Astrocyte (in vitro differentiated cells and primary cell): ENCODE measurements at regions not wholly inside any gene's neighbourhood (a gene's known extent, or its start where the extent isn't known, plus 50 kb on each side); places are given as distances from the start of the nearest gene placed in this dataset.
A peak's percentile ranks its signal among the peaks of the same experiment; 100 is the strongest.

Experiments
- DNase-seq: peaks from one replicate; pipeline ENCODE4 v3.0.0-alpha.2; 2010; ENCODE audit warnings: low read depth
- FAIRE-seq: peaks from 2 replicates; lab custom pipeline; 2011; peaks lifted over from hg19 to GRCh38; lab: Jason Lieb, UNC
- H2AFZ ChIP-seq: 2 replicates; pipeline ENCODE4 v1.6.0; 2012; ENCODE audit warnings: low read depth, low read length, inconsistent platforms
- H3K27ac ChIP-seq: 2 replicates; pipeline ENCODE4 v1.5.1; 2011; ENCODE audit warnings: low read depth, low read length, inconsistent platforms
- H3K27me3 ChIP-seq: 2 replicates; pipeline ENCODE4 v1.6.0; 2011; ENCODE audit warnings: low read length, inconsistent platforms; ENCODE audit not compliant: insufficient read depth
- H3K36me3 ChIP-seq: 2 replicates; pipeline ENCODE4 v1.5.1; 2011; ENCODE audit warnings: low read length, inconsistent platforms; ENCODE audit not compliant: insufficient read depth
- H3K4me1 ChIP-seq: 2 replicates; pipeline ENCODE4 v1.5.1; 2011; ENCODE audit warnings: low read length, inconsistent platforms; ENCODE audit not compliant: insufficient read depth
- H3K4me2 ChIP-seq: 2 replicates; pipeline ENCODE4 v1.6.0; 2012; ENCODE audit warnings: low read length, inconsistent platforms
- H3K4me3 ChIP-seq: 2 replicates; pipeline ENCODE4 v1.5.1; 2011; ENCODE audit warnings: low read depth, mild to moderate bottlenecking, low read length, inconsistent platforms; ENCODE audit not compliant: insufficient read depth
- H3K79me2 ChIP-seq: 2 replicates; pipeline ENCODE4 v1.6.0; 2012; ENCODE audit warnings: mild to moderate bottlenecking, low read length, inconsistent platforms; ENCODE audit not compliant: insufficient read depth
- H3K9ac ChIP-seq: 2 replicates; pipeline ENCODE4 v1.6.0; 2012; ENCODE audit warnings: mild to moderate bottlenecking, low read length, inconsistent platforms
- H3K9me3 ChIP-seq: 2 replicates; pipeline ENCODE4 v1.5.1; 2012; ENCODE audit warnings: low read depth, mild to moderate bottlenecking, low read length, inconsistent platforms; ENCODE audit not compliant: insufficient read depth
- H4K20me1 ChIP-seq: 2 replicates; pipeline ENCODE4 v1.6.0; 2012; ENCODE audit warnings: low read length, inconsistent platforms; ENCODE audit not compliant: insufficient read depth
- H3K27ac Mint-ChIP-seq: one replicate; pipeline ENCODE4 v1.8.0; 2021; ENCODE audit warnings: mild to moderate bottlenecking, mixed read lengths; ENCODE audit not compliant: unreplicated experiment
- H3K27me3 Mint-ChIP-seq: one replicate; pipeline ENCODE4 v1.8.0; 2021; ENCODE audit warnings: low read depth, mixed read lengths; ENCODE audit not compliant: unreplicated experiment
- H3K36me3 Mint-ChIP-seq: one replicate; pipeline ENCODE4 v1.8.0; 2021; ENCODE audit warnings: low read depth, mixed read lengths; ENCODE audit not compliant: unreplicated experiment
- H3K4me1 Mint-ChIP-seq: one replicate; pipeline ENCODE4 v1.8.0; 2021; ENCODE audit warnings: low read depth, mixed read lengths; ENCODE audit not compliant: unreplicated experiment
- H3K4me3 Mint-ChIP-seq: one replicate; pipeline ENCODE4 v1.8.0; 2021; ENCODE audit warnings: mild to moderate bottlenecking, moderate library complexity, mixed read lengths; ENCODE audit not compliant: unreplicated experiment
- H3K9me3 Mint-ChIP-seq: one replicate; pipeline ENCODE4 v1.8.0; 2021; ENCODE audit warnings: mild to moderate bottlenecking, mixed read lengths; ENCODE audit not compliant: unreplicated experiment
- CTCF ChIP-seq: IDR thresholded peaks from 2 replicates; pipeline ENCODE4 v1.5.1; 2011; ENCODE audit warnings: low read depth, mild to moderate bottlenecking, inconsistent platforms, low read length, moderate library complexity; ENCODE audit not compliant: insufficient read depth
- EZH2 ChIP-seq: IDR thresholded peaks from 2 replicates; pipeline ENCODE4 v1.6.1; 2012; ENCODE audit warnings: mild to moderate bottlenecking, low read length, inconsistent platforms; ENCODE audit not compliant: insufficient read depth

GRCh38 chr9:82555031-82555430 is 507.9 kb downstream of the RASEF start:
- no peaks in the 10 kb centered on the region for H3K36me3 ChIP-seq
- H3K9ac ChIP-seq = no peak overlapping the region
- TF ChIP-seq EZH2 (no peak), CTCF (no peak)
- Mint-ChIP-seq H3K27me3 (no peaks in the 10 kb centered on the region), H3K9me3 (no peaks in the 10 kb centered on the region), H3K4me3 (no peak overlapping the region), H3K27ac (no peak overlapping the region), H3K36me3 (no peaks in the 10 kb centered on the region), H3K4me1 (peaks cover 12% of the 10 kb centered on the region)
- H3K4me3 ChIP-seq = no peak overlapping the region
- no peak overlapping the region for H2AFZ ChIP-seq
- H3K79me2 ChIP-seq = no peaks in the 10 kb centered on the region
- no peaks in the 10 kb centered on the region for H3K9me3 ChIP-seq
- H4K20me1 ChIP-seq = no peaks in the 10 kb centered on the region
- H3K4me2 ChIP-seq = no peak overlapping the region
- FAIRE-seq (no peak), DNase-seq (no peak)
- no peaks in the 10 kb centered on the region for H3K27me3 ChIP-seq
- H3K27ac ChIP-seq = no peak overlapping the region
- H3K4me1 ChIP-seq = no peaks in the 10 kb centered on the region

GRCh38 chr9:82555431-82556051 is 507.4 kb downstream of the RASEF start:
- no peak overlapping the region for H2AFZ ChIP-seq
- H3K4me1 Mint-ChIP-seq = peaks cover 12% of the 10 kb centered on the region
- H3K9me3 ChIP-seq = no peaks in the 10 kb centered on the region
- FAIRE-seq = no peak
- no peak overlapping the region for H3K4me3 Mint-ChIP-seq
- H3K4me2 ChIP-seq = no peak overlapping the region
- H3K27me3 ChIP-seq = no peaks in the 10 kb centered on the region
- H3K79me2 ChIP-seq = no peaks in the 10 kb centered on the region
- H3K36me3 ChIP-seq = no peaks in the 10 kb centered on the region
- no peaks in the 10 kb centered on the region for H3K27me3 Mint-ChIP-seq
- H3K27ac Mint-ChIP-seq = no peak overlapping the region
- H4K20me1 ChIP-seq = no peaks in the 10 kb centered on the region
- no peaks in the 10 kb centered on the region for H3K9me3 Mint-ChIP-seq
- no peaks in the 10 kb centered on the region for H3K4me1 ChIP-seq
- no peak overlapping the region for H3K4me3 ChIP-seq
- no peak overlapping the region for H3K27ac ChIP-seq
- H3K9ac ChIP-seq = no peak overlapping the region
- peak; percentile 11 for DNase-seq
- no peaks in the 10 kb centered on the region for H3K36me3 Mint-ChIP-seq
- TF ChIP-seq CTCF = no peak
- no peak for TF ChIP-seq EZH2

DNA sequence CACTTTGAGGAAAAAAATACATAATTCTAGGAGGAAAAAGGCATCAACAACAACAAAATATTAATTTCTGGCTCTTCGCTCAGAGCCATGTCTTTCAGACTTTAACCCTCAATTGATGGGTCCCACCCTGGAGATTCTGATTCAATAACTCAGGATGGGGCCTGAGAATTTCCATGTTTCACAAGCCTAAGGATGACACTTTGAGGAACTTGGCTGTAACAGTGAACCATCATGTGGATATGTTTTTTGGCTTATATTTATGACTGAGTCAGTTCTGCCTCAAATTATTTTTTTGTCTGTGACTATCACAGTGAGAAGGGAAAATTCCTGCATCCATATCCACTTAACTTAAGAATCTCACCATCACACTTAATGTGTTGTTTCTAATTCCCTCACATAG is 504.6 kb downstream of the RASEF start:
- H3K9ac ChIP-seq = no peak overlapping the region
- Mint-ChIP-seq H3K36me3 (no peaks in the 10 kb centered on the region), H3K9me3 (no peaks in the 10 kb centered on the region), H3K4me1 (peaks cover 12% of the 10 kb centered on the region), H3K27ac (no peak overlapping the region), H3K4me3 (no peak overlapping the region), H3K27me3 (no peaks in the 10 kb centered on the region)
- no peak overlapping the region for H3K4me2 ChIP-seq
- H3K4me1 ChIP-seq = no peaks in the 10 kb centered on the region
- H3K4me3 ChIP-seq = no peak overlapping the region
- DNase-seq (no peak), FAIRE-seq (no peak)
- H3K79me2 ChIP-seq = no peaks in the 10 kb centered on the region
- H3K36me3 ChIP-seq = no peaks in the 10 kb centered on the region
- no peaks in the 10 kb centered on the region for H3K27me3 ChIP-seq
- H3K27ac ChIP-seq = no peak overlapping the region
- no peaks in the 10 kb centered on the region for H3K9me3 ChIP-seq
- H2AFZ ChIP-seq = no peak overlapping the region
- no peaks in the 10 kb centered on the region for H4K20me1 ChIP-seq
- no peak for TF ChIP-seq CTCF
- TF ChIP-seq EZH2 = no peak
